Activated CD8-positive, alpha-beta T cell treated with anti-CD3 and anti-CD28 coated beads for 36 hours (primary cell): ENCODE measurements at regions not wholly inside any gene's neighbourhood (a gene's known extent, or its start where the extent isn't known, plus 50 kb on each side); places are given as distances from the start of the nearest gene placed in this dataset.

Experiments
- ATAC-seq: fragments of 200-7000 bp; cut with Tn5 transposase; one replicate; pipeline ENCODE4 v1.10.0; 2021; ENCODE audit warnings: mild to moderate bottlenecking, moderate library complexity
- CTCF ChIA-PET: fragments of 350-600 bp; sonication (Branson Sonifier 250); formaldehyde crosslinking; loops from one replicate; lab custom pipeline; 2021; ENCODE audit warnings: antibody characterized with exemption; lab: Charles Lee
- POLR2A ChIA-PET: fragments of 350-600 bp; sonication (Branson Sonifier 250); formaldehyde crosslinking; loops from one replicate; lab custom pipeline; 2021; ENCODE audit warnings: antibody characterized with exemption; lab: Charles Lee
- DNase-seq: peaks from one replicate; pipeline ENCODE4 v3.0.0-alpha.2; 2020
- H3K27ac Mint-ChIP-seq: one replicate; pipeline ENCODE4 v1.8.0; 2021; ENCODE audit warnings: mild to moderate bottlenecking, mixed read lengths
- H3K27me3 Mint-ChIP-seq: one replicate; pipeline ENCODE4 v1.8.0; 2021; ENCODE audit warnings: mixed read lengths
- H3K36me3 Mint-ChIP-seq: one replicate; pipeline ENCODE4 v1.8.0; 2021; ENCODE audit warnings: low read depth, mixed read lengths
- H3K4me1 Mint-ChIP-seq: one replicate; pipeline ENCODE4 v1.8.0; 2021; ENCODE audit warnings: low read depth, mixed read lengths
- H3K4me3 Mint-ChIP-seq: one replicate; pipeline ENCODE4 v1.8.0; 2021; ENCODE audit warnings: mild to moderate bottlenecking, moderate library complexity, mixed read lengths
- H3K9me3 Mint-ChIP-seq: one replicate; pipeline ENCODE4 v1.8.0; 2021; ENCODE audit warnings: mixed read lengths
- intact Hi-C: fragments of 100-400 bp; cut with micrococcal nuclease; formaldehyde crosslinking; loops from one replicate; pipeline ENCODE4 v1.10.0; 2022
- TF ChIP-seq, protein P1 (sequence below): fragments of 200-600 bp; IDR thresholded peaks from one replicate; pipeline ENCODE4 v1.8.0; 2022; ENCODE audit warnings: antibody characterized with exemption, mild to moderate bottlenecking

DNA sequence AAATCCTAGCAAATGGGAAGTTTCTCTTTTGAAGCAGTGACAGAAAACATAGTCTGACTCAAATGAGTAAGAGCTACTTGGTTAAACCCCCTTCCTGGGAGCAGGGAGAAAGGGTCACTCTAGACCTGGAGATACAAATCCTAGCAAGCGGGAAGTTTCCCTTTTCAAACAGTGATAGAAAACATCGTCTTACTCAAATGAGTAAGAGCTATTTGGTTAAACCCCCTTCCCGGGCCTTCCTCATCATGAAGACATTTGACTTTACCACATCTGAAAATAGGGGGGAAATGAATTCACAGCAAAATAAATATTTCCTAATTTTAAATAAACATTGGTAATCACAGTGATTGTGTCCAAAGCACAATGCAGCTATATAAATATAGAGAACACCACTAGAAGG lies 79.2 kb downstream of the FOXB1 start:
- H3K4me3 Mint-ChIP-seq: no peak overlapping the region
- H3K4me1 Mint-ChIP-seq: peaks cover 3% of the 10 kb centered on the region
- TF ChIP-seq, protein P1, sequence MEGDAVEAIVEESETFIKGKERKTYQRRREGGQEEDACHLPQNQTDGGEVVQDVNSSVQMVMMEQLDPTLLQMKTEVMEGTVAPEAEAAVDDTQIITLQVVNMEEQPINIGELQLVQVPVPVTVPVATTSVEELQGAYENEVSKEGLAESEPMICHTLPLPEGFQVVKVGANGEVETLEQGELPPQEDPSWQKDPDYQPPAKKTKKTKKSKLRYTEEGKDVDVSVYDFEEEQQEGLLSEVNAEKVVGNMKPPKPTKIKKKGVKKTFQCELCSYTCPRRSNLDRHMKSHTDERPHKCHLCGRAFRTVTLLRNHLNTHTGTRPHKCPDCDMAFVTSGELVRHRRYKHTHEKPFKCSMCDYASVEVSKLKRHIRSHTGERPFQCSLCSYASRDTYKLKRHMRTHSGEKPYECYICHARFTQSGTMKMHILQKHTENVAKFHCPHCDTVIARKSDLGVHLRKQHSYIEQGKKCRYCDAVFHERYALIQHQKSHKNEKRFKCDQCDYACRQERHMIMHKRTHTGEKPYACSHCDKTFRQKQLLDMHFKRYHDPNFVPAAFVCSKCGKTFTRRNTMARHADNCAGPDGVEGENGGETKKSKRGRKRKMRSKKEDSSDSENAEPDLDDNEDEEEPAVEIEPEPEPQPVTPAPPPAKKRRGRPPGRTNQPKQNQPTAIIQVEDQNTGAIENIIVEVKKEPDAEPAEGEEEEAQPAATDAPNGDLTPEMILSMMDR: no peak
- DNase-seq (no peak), ATAC-seq (no peak)
- intact Hi-C loops: no loop called here
- ChIA-PET POLR2A (interaction anchor here (0.8 kb wide), 1 partner anchor 42 kb away, joined by 3 read pairs; no protein-coding TSS in a partner anchor), CTCF (interaction anchor here (1.0 to 1.7 kb wide), 2 partner anchors 79 to 86 kb away, joined by 3 to 7 read pairs; partner anchors contain the start of gene FOXB1)
- no peak overlapping the region for H3K27ac Mint-ChIP-seq
- H3K27me3 Mint-ChIP-seq: peaks cover 6% of the 10 kb centered on the region
- H3K36me3 Mint-ChIP-seq: no peaks in the 10 kb centered on the region
- no peaks in the 10 kb centered on the region for H3K9me3 Mint-ChIP-seq

DNA sequence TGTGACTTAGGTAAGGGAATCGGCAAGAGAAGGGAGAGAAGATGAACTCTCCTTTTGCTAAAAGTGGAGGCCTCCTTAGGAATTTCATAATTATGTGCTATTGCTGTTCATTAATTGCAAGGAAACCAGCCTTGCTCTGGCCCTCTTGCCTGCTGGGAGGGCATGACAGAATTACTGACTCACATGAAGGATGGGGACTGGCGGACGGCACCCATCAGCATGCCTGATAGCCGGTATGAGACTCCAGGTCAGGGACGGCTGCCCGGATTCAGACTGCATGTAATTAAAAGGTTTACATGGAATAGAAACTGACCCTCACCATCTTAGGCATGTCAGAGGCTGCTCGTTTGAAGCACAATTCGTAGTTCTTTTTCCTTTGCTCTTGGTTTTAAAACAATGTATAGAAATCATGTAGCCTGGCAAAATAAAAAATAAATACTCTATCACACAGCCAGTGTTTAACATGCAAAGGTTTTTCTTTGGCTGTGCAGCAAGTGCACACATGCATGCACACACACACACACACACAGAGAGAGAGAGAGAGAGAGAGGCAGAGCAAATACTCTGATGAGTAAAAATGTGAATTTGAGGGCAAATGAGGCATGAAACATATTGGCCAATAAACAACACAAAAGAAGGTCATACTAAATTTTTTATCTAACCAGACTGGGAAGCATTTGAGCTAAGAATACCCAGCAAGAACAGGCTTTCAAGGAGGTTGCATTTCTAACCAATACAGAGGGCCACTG lies 82.7 kb downstream of the FOXB1 start:
- H3K4me1 Mint-ChIP-seq: no peaks in the 10 kb centered on the region
- H3K9me3 Mint-ChIP-seq: no peaks in the 10 kb centered on the region
- CTCF ChIA-PET: interaction anchor here (1.0 kb wide), 1 partner anchor 335 kb away, joined by 3 read pairs; no protein-coding TSS in a partner anchor
- intact Hi-C loops: no loop called here
- no peak for DNase-seq
- no peak overlapping the region for H3K27ac Mint-ChIP-seq
- POLR2A ChIA-PET: no interaction called here
- ATAC-seq: no peak
- no peak overlapping the region for H3K4me3 Mint-ChIP-seq
- TF ChIP-seq, protein P1: no peak
- peaks cover 10% of the 10 kb centered on the region for H3K27me3 Mint-ChIP-seq
- no peaks in the 10 kb centered on the region for H3K36me3 Mint-ChIP-seq

DNA sequence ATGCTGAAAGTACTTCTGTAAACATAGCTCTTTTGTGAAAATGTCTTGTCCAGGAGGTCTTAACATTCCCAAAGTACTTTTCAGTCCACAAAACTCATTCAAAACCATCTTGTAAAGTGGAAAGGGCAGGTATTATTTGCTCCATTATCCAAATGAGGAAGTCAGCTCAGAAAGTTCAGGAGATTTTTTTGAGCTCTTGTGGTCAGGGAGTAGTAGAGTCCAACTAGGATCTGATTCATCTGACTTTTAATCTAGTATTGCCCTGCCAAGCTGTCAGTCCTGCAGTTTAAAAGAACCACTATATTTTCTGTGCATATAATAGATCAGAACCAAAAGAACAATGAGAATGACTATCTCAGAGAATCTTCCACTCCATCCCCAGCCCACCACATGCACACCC lies 83.5 kb downstream of the FOXB1 start:
- POLR2A ChIA-PET: interaction anchor here (1.0 kb wide), 1 partner anchor 12 kb away, joined by 3 read pairs; no protein-coding TSS in a partner anchor

DNA sequence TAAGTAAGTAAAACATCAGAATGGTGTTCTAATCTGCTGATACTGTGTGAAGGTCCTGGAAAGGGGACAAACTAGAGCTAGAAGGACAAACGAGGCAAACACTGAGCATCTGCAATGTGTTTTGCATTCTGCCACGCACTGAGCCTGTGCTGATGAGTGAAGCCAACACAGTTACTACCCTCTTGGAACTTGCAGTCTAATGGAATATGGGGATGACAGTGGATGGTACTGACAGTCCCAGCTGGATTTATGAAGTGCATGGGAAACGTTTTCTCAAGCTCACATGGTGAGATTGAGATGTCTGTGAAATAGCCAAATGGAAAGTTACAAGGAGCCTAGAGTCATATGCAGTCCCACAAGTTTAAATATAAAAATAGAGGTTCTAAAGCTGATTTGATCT lies 86.6 kb downstream of the FOXB1 start:
- POLR2A ChIA-PET: no interaction called here
- H3K9me3 Mint-ChIP-seq: no peaks in the 10 kb centered on the region
- H3K27ac Mint-ChIP-seq: no peak overlapping the region
- peaks cover 9% of the 10 kb centered on the region for H3K27me3 Mint-ChIP-seq
- TF ChIP-seq, protein P1: no peak
- DNase-seq: no peak
- intact Hi-C loops: no loop called here
- no peak for ATAC-seq
- CTCF ChIA-PET: interaction anchor here (1.2 kb wide), 1 partner anchor 50 kb away, joined by 3 read pairs; no protein-coding TSS in a partner anchor
- no peaks in the 10 kb centered on the region for H3K36me3 Mint-ChIP-seq
- no peaks in the 10 kb centered on the region for H3K4me1 Mint-ChIP-seq
- H3K4me3 Mint-ChIP-seq: no peak overlapping the region

More for the DNA sequence above, 83.5 kb downstream of the FOXB1 start:
- Mint-ChIP-seq H3K4me1 (no peaks in the 10 kb centered on the region), H3K27ac (no peak overlapping the region), H3K4me3 (no peak overlapping the region), H3K27me3 (peaks cover 7% of the 10 kb centered on the region), H3K36me3 (no peaks in the 10 kb centered on the region), H3K9me3 (no peaks in the 10 kb centered on the region)
- TF ChIP-seq, protein P1: no peak
- CTCF ChIA-PET: interaction anchor here (1.0 kb wide), 2 partner anchors 8 to 336 kb away, joined by 3 to 4 read pairs; no protein-coding TSS in a partner anchor
- ATAC-seq (no peak), DNase-seq (no peak)
- intact Hi-C loops: no loop called here

DNA sequence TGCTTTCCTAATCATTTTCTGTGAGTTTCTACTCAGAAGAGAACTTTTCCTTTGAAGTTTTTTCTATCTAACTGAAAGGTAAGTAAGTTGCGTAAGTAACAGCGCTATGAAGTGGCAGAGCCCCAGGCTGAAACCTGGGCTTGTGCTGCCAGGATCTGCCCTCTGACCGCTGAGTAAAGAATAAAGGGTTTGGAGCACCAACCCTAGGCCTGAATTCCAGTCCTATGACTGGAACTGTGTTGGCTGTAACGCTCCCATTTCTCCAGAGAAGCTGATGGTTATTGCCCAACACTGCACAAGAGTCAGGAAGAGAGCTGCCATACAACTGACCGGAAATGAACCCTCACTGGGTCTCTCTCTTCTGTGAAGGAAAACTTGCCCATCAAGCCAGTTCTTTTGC lies 87.0 kb downstream of the FOXB1 start:
- H3K27me3 Mint-ChIP-seq: peaks cover 9% of the 10 kb centered on the region
- intact Hi-C loops: no loop called here
- no peak for ATAC-seq
- TF ChIP-seq, protein P1: no peak
- H3K9me3 Mint-ChIP-seq: no peaks in the 10 kb centered on the region
- ChIA-PET CTCF (interaction anchor here (1.2 kb wide), 1 partner anchor 49 kb away, joined by 3 read pairs; no protein-coding TSS in a partner anchor), POLR2A (no interaction called here)
- H3K4me1 Mint-ChIP-seq: no peaks in the 10 kb centered on the region
- no peak overlapping the region for H3K4me3 Mint-ChIP-seq
- no peak overlapping the region for H3K27ac Mint-ChIP-seq
- no peak for DNase-seq
- H3K36me3 Mint-ChIP-seq: no peaks in the 10 kb centered on the region
